GM12891 (cell line): ENCODE measurements at regions not wholly inside any gene's neighbourhood (a gene's known extent, or its start where the extent isn't known, plus 50 kb on each side); places are given as distances from the start of the nearest gene placed in this dataset.
"Not testable (repeated sequence)": the region's sequence is repeated elsewhere in the genome, so short reads cannot be mapped to it uniquely, and the experiment has no call there.

ENCODE experiments used
- POLR2A ChIP-seq: IDR thresholded peaks from 2 replicates; pipeline ENCODE4 v1.6.1; 2011; ENCODE audit warnings: low read depth, low read length, control low read depth
- POLR2AphosphoS5 ChIP-seq: IDR thresholded peaks from 2 replicates; pipeline ENCODE4 v1.6.1; 2011; ENCODE audit warnings: low read depth, low read length, control low read depth
- TAF1 ChIP-seq: IDR thresholded peaks from 2 replicates; pipeline ENCODE4 v1.6.1; 2011; ENCODE audit warnings: low read depth, low read length, control low read depth

- not testable (repeated sequence) for TF ChIP-seq POLR2AphosphoS5, POLR2A, TAF1
Measured at GRCh38 chr13:62367971-62368370, 952.3 kb upstream of the PCDH20 start.
